ENCODE measurements at regions not wholly inside any gene's neighbourhood (a gene's known extent, or its start where the extent isn't known, plus 50 kb on each side); places are given as distances from the start of the nearest gene placed in this dataset.

- ChIA-PET POLR2A (no interaction called here), CTCF (no interaction called here)
- DNase-seq (ENCODE audit: low read depth in 1 of 2, low spot score in 1 of 2) (no peak), ATAC-seq (no peak), FAIRE-seq (no peak)
- Histone ChIP-seq H3K4me1 (no peaks in the 10 kb centered on the region), H3K9me3 (no peaks in the 10 kb centered on the region), H3K4me2 (no peak overlapping the region), H3K27ac (no peak overlapping the region), H3K4me3 (no peak overlapping the region)
- TF ChIP-seq FOXS1 (CRISPR knock-in tag; IDR thresholded peaks at IDR 0.05) (no peak), E2F6 (IDR thresholded peaks at IDR 0.05; ENCODE audit: borderline replicate concordance, low read depth) (no peak), RAD21 (conservative IDR thresholded peaks at IDR 0.05 in 1 of 2, IDR thresholded peaks at IDR 0.05 in 1 of 2) (no peak), CBX2 (IDR thresholded peaks at IDR 0.05; ENCODE audit: borderline replicate concordance, low read depth) (no peak), POLR2AphosphoS2 (conservative IDR thresholded peaks at IDR 0.05; ENCODE audit: low read length) (no peak), RNF2 (IDR thresholded peaks at IDR 0.05; ENCODE audit: borderline replicate concordance, low read depth) (0 out of 2 replicates have a peak, but pooled peaks have one; percentile 39), NPAS2 (CRISPR knock-in tag; IDR thresholded peaks at IDR 0.05; ENCODE audit: borderline replicate concordance) (no peak), ZSCAN20 (CRISPR knock-in tag; IDR thresholded peaks at IDR 0.05) (no peak)
- under 1% methylated on average over 3 of the region's 3 CpGs for WGBS (ENCODE audit: missing lambda C conversion rate)
Measured at GRCh38 chr7:120077777-120078176, 195.2 kb upstream of the KCND2 start.

- no peak for FAIRE-seq
- Histone ChIP-seq H3K4me2 (no peak overlapping the region), H3K4me1 (no peaks in the 10 kb centered on the region), H3K4me3 (no peak overlapping the region), H3K27ac (no peak overlapping the region), H3K9me3 (no peaks in the 10 kb centered on the region)
- TF ChIP-seq HOXB5 (CRISPR knock-in tag; IDR thresholded peaks at IDR 0.05) = no peak
- TF ChIP-seq ZNF302 (CRISPR knock-in tag; IDR thresholded peaks at IDR 0.05) = no peak
- TF ChIP-seq ZC3H11A (IDR thresholded peaks at IDR 0.05) = no peak
- TF ChIP-seq KDM1A (IDR thresholded peaks at IDR 0.05; ENCODE audit: low read depth) = no peak
- no peak for TF ChIP-seq REST (IDR thresholded peaks at IDR 0.05)
- TF ChIP-seq POLR2AphosphoS2 (conservative IDR thresholded peaks at IDR 0.05; ENCODE audit: low read length) = no peak
- TF ChIP-seq NR3C1 (IDR thresholded peaks at IDR 0.05) = no peak
- no peak for TF ChIP-seq KDM5A (IDR thresholded peaks at IDR 0.05)
- no peak for TF ChIP-seq PBX3 (IDR thresholded peaks at IDR 0.05)
- no peak for TF ChIP-seq MAFK (IDR thresholded peaks at IDR 0.05; ENCODE audit: partially characterized antibody)
- no peak for TF ChIP-seq FOSL2 (IDR thresholded peaks at IDR 0.05)
- TF ChIP-seq FOSL2 (CRISPR knock-in tag; IDR thresholded peaks at IDR 0.05) = no peak
- no peak for TF ChIP-seq CEBPB (IDR thresholded peaks at IDR 0.05)
- TF ChIP-seq JUNB (IDR thresholded peaks at IDR 0.05) = no peak
- no peak for TF ChIP-seq NFE2L2 (conservative IDR thresholded peaks at IDR 0.05; ENCODE audit: low read length)
- TF ChIP-seq POLR2A (IDR thresholded peaks at IDR 0.05; ENCODE audit: low read length) = no peak
- TF ChIP-seq RARB (CRISPR knock-in tag; IDR thresholded peaks at IDR 0.05) = no peak
- no peak for TF ChIP-seq HDAC2 (IDR thresholded peaks at IDR 0.05)
- POLR2A ChIA-PET = no interaction called here
- ATAC-seq = no peak
- CTCF ChIA-PET = no interaction called here
- WGBS (ENCODE audit: missing lambda C conversion rate) = 0% methylated on average over 1 of the region's 1 CpG
- DNase-seq (ENCODE audit: low read depth in 1 of 2, low spot score in 1 of 2) = no peak
Measured at GRCh38 chr7:120079022-120079421, 194.0 kb upstream of the KCND2 start.
